ENCODE measurements at regions not wholly inside any gene's neighbourhood (a gene's known extent, or its start where the extent isn't known, plus 50 kb on each side); places are given as distances from the start of the nearest gene placed in this dataset.
"Not testable (repeated sequence)": the region's sequence is repeated elsewhere in the genome, so short reads cannot be mapped to it uniquely, and the experiment has no call there.

DNA sequence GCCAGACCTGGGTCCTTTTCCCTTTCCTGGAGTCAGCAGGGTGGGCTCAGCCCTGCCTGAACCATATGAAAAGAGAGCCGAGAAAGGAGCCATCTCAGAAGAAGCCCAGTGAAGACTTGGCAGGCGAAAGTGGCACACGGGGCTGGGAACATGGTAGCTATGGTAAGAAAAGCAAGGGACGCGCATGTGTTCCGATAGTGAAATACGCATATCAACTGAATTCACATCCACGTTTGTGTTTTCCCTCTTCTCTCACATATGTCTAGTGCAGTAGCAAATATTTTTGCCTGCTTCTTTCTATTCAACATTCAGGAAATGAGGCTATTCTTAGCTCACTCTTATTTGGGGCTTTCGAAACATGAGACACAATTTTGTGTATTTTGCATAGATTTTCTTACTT is 54.1 kb upstream of the PEG3 start:
- no peaks in the 10 kb centered on the region for H3K27me3 ChIP-seq
- no peak for TF ChIP-seq CTCF (IDR thresholded peaks at IDR 0.05; ENCODE audit: low read depth, low read length)
- H3K36me3 ChIP-seq, result no peaks in the 10 kb centered on the region
- DNase-seq, result no peak
- no peaks in the 10 kb centered on the region for H3K4me1 ChIP-seq
- H3K9me3 ChIP-seq, result no peaks in the 10 kb centered on the region
- H3K4me3 ChIP-seq (ENCODE audit: low read depth, low read length), result no peak overlapping the region

DNA sequence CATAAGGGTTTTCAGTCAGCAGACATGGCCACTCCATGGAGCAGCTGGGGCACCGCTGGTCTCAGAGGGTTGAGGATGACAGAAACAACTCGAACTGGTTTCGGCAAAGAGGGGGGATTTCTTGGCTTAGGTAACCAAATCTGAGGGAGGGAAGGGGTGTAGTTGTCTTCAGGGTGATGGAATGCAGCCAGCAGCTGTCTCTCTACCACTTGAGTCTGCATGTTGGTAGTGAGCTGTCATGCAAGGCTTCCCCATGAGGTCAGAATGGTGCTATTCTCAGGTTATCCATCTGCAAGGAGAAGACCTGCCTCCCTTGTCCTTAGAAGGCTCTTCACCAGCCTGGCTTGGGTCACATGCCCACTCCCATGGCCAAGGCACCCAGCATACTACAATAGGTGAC is 55.6 kb upstream of the PEG3 start:
- Histone ChIP-seq H3K9me3 (no peaks in the 10 kb centered on the region), H3K4me3 (ENCODE audit: low read depth, low read length) (no peak overlapping the region), H3K36me3 (no peaks in the 10 kb centered on the region), H3K4me1 (no peaks in the 10 kb centered on the region), H3K27me3 (no peaks in the 10 kb centered on the region)
- no peak for TF ChIP-seq CTCF (IDR thresholded peaks at IDR 0.05; ENCODE audit: low read depth, low read length)
- no peak for DNase-seq

DNA sequence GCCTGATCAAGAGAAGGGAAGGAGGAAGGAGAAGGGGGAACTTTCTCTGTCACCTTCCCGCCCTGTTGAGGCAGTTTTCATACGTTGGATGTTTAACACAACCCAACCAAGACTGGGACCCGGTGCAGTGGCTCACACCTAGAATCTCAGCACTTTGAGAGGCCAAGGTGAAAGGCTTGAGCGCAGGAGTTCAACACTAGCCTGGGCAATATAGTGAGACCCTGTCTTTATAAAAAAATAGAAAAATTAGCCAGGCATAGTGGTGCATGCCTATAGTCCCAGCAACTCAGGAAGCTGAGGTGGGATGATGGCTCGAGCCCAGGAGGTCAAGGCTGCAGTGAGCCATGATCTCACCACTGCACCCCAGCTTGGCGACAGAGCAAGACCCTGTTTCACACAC is 59.4 kb upstream of the PEG3 start:
- H3K9me3 ChIP-seq, result no peaks in the 10 kb centered on the region
- TF ChIP-seq CTCF (IDR thresholded peaks at IDR 0.05; ENCODE audit: low read depth, low read length), result no peak
- H3K4me3 ChIP-seq (ENCODE audit: low read depth, low read length), result no peak overlapping the region
- no peaks in the 10 kb centered on the region for H3K4me1 ChIP-seq
- H3K36me3 ChIP-seq, result no peaks in the 10 kb centered on the region
- no peak for DNase-seq
- no peaks in the 10 kb centered on the region for H3K27me3 ChIP-seq

DNA sequence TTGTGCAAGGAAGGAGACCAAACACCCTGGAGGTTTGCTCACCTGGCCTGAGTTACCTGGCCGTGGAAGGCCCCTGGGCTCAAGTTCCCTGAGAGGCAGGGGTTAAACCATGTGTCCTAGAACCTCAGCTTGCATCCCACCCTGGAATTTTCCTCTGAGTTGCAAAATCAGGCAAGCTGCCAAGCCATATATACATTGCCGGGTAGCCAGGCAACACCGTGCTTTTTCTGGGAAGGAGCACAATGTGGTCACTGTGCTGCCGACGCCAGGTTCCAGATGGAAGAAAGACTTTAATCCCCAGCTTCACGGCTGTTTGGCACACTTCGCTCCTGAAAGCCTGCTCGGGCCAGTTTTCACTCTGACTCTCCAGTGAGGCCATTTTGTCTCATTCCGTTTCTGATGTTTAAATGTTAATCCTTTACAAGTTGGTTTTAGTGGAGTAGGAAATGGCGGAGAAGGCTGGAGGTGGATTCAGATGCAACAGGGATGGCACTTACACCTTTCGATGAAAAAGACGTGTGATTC is 60.1 kb upstream of the PEG3 start:
- H3K4me3 ChIP-seq (ENCODE audit: low read depth, low read length), result no peak overlapping the region
- no peaks in the 10 kb centered on the region for H3K27me3 ChIP-seq
- no peak for TF ChIP-seq CTCF (IDR thresholded peaks at IDR 0.05; ENCODE audit: low read depth, low read length)
- H3K9me3 ChIP-seq, result no peaks in the 10 kb centered on the region
- no peaks in the 10 kb centered on the region for H3K36me3 ChIP-seq
- no peaks in the 10 kb centered on the region for H3K4me1 ChIP-seq
- no peak for DNase-seq

GRCh38 chr19:56905631-56906150 is 65.2 kb upstream of the PEG3 start:
- Histone ChIP-seq H3K4me1 (no peaks in the 10 kb centered on the region), H3K36me3 (no peaks in the 10 kb centered on the region), H3K4me3 (ENCODE audit: low read depth, low read length) (no peak overlapping the region), H3K9me3 (no peaks in the 10 kb centered on the region), H3K27me3 (no peaks in the 10 kb centered on the region)
- no peak for DNase-seq
- TF ChIP-seq CTCF (IDR thresholded peaks at IDR 0.05; ENCODE audit: low read depth, low read length), result no peak

GRCh38 chr19:56912401-56913112 is 72.0 kb upstream of the PEG3 start:
- no peaks in the 10 kb centered on the region for H3K36me3 ChIP-seq
- no peak for DNase-seq
- H3K4me3 ChIP-seq (ENCODE audit: low read depth, low read length), result no peak overlapping the region
- H3K4me1 ChIP-seq, result no peaks in the 10 kb centered on the region
- H3K27me3 ChIP-seq, result no peaks in the 10 kb centered on the region
- TF ChIP-seq CTCF (IDR thresholded peaks at IDR 0.05; ENCODE audit: low read depth, low read length), result no peak
- no peaks in the 10 kb centered on the region for H3K9me3 ChIP-seq

DNA sequence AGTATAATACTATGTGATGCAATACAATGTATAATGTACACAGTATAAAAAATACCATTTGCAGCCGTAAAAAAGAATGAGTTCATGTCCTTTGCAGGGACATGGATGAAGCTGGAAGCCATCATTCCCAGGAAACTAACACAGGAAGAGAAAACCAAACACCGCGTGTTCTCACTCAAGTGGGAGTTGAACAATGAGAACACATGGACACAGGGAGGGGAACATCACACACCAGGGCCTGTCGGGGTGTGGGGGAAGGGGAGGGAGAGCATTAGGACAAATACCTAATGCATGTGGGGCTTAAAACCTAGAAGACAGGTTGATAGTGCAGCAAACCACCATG is 72.6 kb upstream of the PEG3 start:
- H3K36me3 ChIP-seq, H3K9me3 ChIP-seq, H3K27me3 ChIP-seq: not testable (repeated sequence)

More for the DNA sequence above, 72.6 kb upstream of the PEG3 start:
- not testable (repeated sequence) for DNase-seq; H3K4me3 ChIP-seq (ENCODE audit: low read depth, low read length); H3K4me1 ChIP-seq
